ENCODE measurements at regions not wholly inside any gene's neighbourhood (a gene's known extent, or its start where the extent isn't known, plus 50 kb on each side); places are given as distances from the start of the nearest gene placed in this dataset.

GRCh38 chr11:122346006-122346405 is 230.0 kb upstream of the BLID start:
- DNase-seq (ENCODE audit: low spot score), result no peak

DNA sequence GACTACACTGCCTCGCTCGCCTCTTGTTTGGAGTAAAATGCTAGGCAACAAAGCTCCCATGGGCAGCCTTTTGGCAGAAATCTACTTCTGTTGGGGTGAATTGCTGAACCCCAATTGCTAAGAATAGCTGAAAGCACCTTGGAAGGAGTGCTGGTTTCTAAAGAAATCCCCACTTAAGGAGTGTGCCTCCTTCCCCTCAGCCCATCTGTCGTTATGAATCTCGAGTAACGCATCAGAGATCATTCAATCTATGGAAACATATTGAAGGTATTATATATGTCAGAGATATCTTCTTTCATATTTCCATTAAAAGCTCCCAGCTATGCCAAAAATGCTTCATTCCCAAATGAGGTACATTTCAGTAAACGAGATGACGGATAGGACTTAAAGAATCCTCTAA is 229.6 kb upstream of the BLID start:
- no peak for DNase-seq (ENCODE audit: low spot score)

GRCh38 chr11:122344215-122344614 is 228.2 kb upstream of the BLID start:
- DNase-seq (ENCODE audit: low spot score), result peak; percentile 73

DNA sequence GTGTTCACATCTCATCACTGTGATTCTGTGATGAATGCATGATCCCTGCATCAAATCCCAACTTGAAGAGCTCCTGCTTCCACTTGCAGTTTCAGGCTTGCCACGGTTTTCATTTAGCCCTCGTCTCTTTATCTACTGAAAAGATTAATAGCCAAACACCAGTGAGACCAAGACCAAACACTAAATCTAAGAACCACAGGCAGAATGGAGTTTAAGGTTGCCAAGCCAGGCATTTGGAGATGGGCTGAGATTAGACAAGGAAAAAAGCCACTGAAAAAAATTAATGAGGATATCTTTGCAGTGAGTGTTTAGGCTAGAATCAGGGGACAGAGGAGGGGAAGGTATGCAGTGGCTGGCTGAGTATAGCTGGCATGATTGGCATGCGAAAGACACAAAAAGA is 227.2 kb upstream of the BLID start:
- peak; percentile 41 for DNase-seq (ENCODE audit: low spot score)

DNA sequence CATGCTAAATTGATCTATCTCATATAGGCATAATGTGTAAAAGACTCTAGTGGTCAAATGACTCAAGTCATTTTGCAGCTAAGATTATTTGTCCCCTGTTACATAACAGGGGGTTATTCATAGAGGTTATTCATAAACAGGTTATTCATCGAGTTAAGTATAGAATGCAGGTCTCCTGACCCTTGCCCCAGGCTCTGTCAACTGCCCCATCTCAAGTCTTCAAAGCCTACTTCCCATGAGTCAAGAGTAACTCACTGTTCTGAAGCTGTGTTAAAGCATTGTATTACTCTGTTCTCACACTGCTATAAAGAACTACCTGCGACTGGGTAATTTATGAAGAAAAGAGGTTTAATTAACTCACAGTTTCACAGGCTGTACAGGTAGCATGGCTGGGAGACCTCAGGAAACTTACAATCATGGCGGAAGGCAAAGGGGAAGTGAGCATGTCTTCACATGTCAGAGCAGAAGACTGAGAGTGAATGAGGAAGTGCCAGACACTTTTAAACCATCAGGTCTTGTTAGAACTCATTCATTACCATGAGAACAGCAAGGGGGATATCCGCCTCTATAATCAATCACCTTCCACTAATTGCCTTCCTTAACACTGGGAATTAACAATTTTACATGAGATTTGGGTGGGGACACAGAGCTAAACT is 226.2 kb upstream of the BLID start:
- DNase-seq (ENCODE audit: low spot score), result no peak

DNA sequence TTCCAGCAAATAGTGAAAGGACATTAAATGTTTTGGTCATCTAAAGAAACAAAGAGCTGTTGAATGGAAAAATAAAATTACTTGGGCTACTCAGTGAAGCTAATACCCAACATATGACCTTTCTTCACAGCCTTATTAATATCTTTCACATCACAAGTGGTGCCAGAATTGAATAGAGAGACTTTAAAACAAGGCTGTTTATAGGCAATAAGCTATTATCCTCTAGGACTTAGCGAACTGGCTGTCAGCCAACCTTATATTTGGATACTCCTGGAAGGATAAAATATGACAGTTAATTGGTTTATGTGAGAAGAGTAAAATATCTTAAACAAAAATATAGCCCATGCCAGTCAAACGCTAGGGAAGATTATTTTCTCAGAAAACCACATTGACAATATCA is 225.5 kb upstream of the BLID start:
- DNase-seq (ENCODE audit: low spot score), result no peak

DNA sequence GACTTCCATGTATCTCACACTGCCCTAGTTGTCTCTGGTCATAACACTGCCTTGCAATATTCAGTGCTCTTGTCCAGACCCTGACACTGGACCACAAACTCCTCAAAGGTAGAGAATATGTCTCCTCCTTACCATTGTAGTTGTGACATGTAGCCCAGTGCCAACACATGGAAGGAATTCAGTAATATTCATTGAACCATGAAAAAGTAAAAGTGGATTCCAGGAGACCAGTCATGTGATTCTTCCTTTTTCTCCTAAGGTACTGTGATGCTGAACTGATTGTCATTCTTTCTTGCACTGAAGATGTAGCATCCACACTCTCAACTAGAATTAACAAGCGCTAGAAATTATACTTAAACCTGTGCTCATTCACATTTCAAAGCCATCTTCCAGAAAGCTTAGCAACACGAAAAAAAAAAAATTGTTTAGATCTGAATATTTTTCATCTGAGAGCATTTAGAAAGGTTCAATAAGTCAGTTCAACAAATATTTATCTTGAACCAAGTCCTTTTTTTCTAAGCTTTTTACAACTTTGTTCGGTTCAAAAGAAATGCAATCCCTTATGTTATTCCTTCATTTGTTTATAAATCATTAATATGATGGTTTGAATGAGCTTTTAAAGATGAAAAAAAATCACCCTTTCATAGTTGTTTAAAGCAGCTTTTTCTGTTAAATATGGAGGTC is 224.7 kb upstream of the BLID start:
- DNase-seq (ENCODE audit: low spot score), result no peak

- no peak for DNase-seq (ENCODE audit: low spot score)
Observed at GRCh38 chr11:122339436-122340060, 223.5 kb upstream of the BLID start.

- DNase-seq (ENCODE audit: low spot score), result no peak
Observed at GRCh38 chr11:122337704-122338103, 221.7 kb upstream of the BLID start.

GRCh38 chr11:122337241-122337640 is 221.2 kb upstream of the BLID start:
- no peak for DNase-seq (ENCODE audit: low spot score)

DNA sequence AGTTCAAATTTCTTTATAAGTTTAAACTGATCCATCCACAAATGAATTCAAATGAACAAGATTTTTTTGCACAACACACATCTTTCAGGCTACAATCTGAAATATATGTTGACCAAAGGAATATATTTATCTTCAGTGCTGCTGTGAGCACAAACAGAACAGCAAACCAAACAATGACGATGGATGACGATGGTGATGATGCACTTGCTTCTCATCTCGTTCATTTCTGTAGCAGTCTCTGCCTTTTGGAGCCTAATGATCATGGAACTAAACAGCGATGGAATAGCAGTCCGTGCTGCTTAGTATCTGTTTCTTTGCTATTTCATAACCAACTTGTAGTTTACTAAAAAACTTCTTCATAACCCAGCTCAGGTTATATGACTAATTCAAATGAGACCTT is 220.7 kb upstream of the BLID start:
- no peak for DNase-seq (ENCODE audit: low spot score)

GRCh38 chr11:122334546-122335339 is 218.7 kb upstream of the BLID start:
- DNase-seq (ENCODE audit: low spot score), result no peak

DNA sequence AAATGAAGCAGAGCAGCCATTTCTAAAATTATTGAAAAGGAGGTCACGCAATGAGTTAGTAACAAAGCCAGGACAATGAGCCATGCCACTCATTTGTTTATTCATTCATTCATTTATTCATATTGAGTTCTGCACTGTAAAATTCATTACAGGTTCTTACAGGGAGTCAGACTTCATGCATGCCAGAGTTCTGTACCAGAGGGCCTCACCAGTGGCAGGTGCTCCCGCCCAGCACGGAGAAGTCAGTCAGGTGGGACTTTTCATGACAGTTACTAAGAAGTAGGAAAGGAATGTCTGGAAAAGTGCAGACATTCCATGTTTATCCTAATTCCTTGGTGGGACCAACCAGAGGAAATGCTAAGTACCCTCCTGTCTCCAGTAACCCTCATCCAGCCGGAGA is 217.5 kb upstream of the BLID start:
- DNase-seq (ENCODE audit: low spot score), result no peak

- no peak for DNase-seq (ENCODE audit: low spot score)
Observed at GRCh38 chr11:122331079-122331478, 215.1 kb upstream of the BLID start.

GRCh38 chr11:122330279-122330965 is 214.4 kb upstream of the BLID start:
- no peak for DNase-seq (ENCODE audit: low spot score)

DNA sequence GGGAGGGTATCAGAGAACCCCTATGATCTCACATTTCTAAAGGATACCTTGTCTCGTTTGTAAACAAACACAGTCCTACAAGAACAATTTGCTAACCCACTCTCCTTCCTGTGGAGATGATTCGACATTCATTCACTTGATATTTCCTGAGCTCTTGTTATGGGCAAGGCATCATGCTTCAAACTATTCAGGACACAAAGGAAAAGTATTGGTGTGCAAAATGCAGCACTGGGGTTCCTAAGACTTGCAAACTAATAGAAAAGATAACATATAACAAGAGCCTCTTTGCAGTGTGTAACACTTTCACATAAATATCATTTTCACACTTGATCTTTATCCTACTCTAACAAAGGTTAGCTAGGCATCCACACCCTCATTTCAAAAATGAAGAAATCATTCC is 211.5 kb upstream of the BLID start:
- no peak for DNase-seq (ENCODE audit: low spot score)

DNA sequence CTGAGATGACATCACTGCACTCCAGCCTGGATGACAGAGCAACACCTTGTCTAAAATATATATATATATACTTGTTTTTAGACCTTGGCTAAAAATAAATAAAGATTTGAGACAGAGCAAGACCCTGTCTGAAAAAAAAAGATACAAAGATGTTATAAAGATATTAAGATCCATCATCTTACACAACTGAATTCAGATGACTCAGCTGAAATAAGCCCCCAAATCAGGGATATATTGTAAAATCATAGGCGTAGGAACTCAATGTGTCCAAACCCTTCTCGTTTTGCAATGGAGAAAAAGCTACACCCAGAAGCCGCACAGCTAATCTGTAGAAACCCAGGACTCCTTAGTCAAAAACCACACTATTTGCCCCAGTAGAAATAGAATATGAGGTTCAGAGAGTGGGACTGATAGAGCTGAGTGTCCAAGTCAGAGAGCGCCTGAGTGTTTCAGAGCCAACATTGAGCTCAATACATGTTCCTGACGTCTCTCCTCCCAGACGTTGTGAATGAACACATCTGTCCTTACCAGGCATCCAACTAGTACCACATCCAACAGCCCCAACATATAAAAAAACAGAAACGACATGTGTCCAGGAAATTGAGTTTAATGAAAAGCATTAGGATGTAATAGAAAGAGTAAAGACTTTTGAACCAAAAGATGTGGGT is 207.9 kb upstream of the BLID start:
- no peak for DNase-seq (ENCODE audit: low spot score)

GRCh38 chr11:122322329-122322728 is 206.3 kb upstream of the BLID start:
- peak; percentile 83 for DNase-seq (ENCODE audit: low spot score)

DNA sequence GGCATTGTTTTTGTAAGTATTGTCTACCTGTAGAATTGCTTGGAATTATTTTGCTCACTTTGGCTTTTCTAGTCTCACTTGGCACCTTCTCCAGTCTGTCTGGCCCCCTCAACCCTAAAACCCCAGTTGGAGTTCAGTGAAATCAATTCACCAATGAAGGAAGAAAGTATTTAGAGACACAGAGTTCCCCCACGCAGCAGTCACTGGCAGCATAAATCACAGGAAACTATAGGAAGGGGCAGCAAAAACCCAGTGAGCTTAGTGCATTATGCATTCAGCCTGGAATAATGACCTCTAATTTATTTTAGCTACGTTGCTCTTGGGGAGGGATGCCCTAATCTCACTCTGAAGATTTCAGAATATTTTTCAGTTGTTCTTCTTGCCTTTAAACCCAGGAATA is 204.7 kb upstream of the BLID start:
- no peak for DNase-seq (ENCODE audit: low spot score)

GRCh38 chr11:122319691-122320620 is 203.9 kb upstream of the BLID start:
- DNase-seq (ENCODE audit: low spot score), result peak; percentile 31

Measured in AG20443 (cell line).